HepG2 (cell line): ENCODE measurements at regions not wholly inside any gene's neighbourhood (a gene's known extent, or its start where the extent isn't known, plus 50 kb on each side); places are given as distances from the start of the nearest gene placed in this dataset.
"Not testable (repeated sequence)": the region's sequence is repeated elsewhere in the genome, so short reads cannot be mapped to it uniquely, and the experiment has no call there.

Experiments
- ELF1 ChIP-seq: sonication (generic); formaldehyde crosslinking; IDR thresholded peaks from 2 replicates; pipeline ENCODE4 v1.4.0; 2020; ENCODE audit warnings: missing genetic modification reagents
- FOXP4 ChIP-seq: sonication (generic); formaldehyde crosslinking; IDR thresholded peaks from 2 replicates; pipeline ENCODE4 v1.4.0; 2020; ENCODE audit warnings: missing genetic modification reagents
- GABPB1 ChIP-seq: IDR thresholded peaks from 2 replicates; pipeline ENCODE4 v1.6.1; 2016; ENCODE audit warnings: mild to moderate bottlenecking, missing genetic modification reagents, moderate library complexity, missing compliant biosample characterization
- IRF2 ChIP-seq: IDR thresholded peaks from 2 replicates; pipeline ENCODE4 v1.6.1; 2018; ENCODE audit warnings: missing genetic modification reagents, missing compliant biosample characterization
- KDM5B ChIP-seq: sonication (generic); formaldehyde crosslinking; IDR thresholded peaks from 2 replicates; pipeline ENCODE4 v1.4.0; 2020; ENCODE audit warnings: missing genetic modification reagents, mild to moderate bottlenecking, borderline replicate concordance
- NR2C2 ChIP-seq: sonication (generic); formaldehyde crosslinking; IDR thresholded peaks from 2 replicates; pipeline ENCODE4 v1.4.0; 2020; ENCODE audit warnings: missing genetic modification reagents, mild to moderate bottlenecking, moderate library complexity, borderline replicate concordance
- PITX1 ChIP-seq: sonication (generic); formaldehyde crosslinking; IDR thresholded peaks from 2 replicates; pipeline ENCODE4 v1.5.1; 2020; ENCODE audit warnings: mild to moderate bottlenecking, missing genetic modification reagents
- SOX6 ChIP-seq, 2 experiments: fragments of 450-650 bp in 1 of 2; sonication (generic) in 1 of 2; formaldehyde crosslinking in 1 of 2; IDR thresholded peaks; 2 replicates each; pipeline versions ENCODE4 v1.4.0 to v1.6.1; 2017 to 2020; ENCODE audit warnings: antibody characterized with exemption in 1 of 2, mild to moderate bottlenecking in 1 of 2, missing genetic modification reagents in 1 of 2
- ZFP91 ChIP-seq: sonication (generic); formaldehyde crosslinking; IDR thresholded peaks from 2 replicates; pipeline ENCODE4 v1.9.0; 2022; ENCODE audit warnings: missing genetic modification reagents, mild to moderate bottlenecking, borderline replicate concordance
- ZNF292 ChIP-seq: sonication (generic); formaldehyde crosslinking; IDR thresholded peaks from 2 replicates; pipeline ENCODE4 v1.8.1; 2022; ENCODE audit warnings: mild to moderate bottlenecking, low read depth, missing genetic modification reagents, borderline replicate concordance
- ZNF543 ChIP-seq: sonication (generic); formaldehyde crosslinking; IDR thresholded peaks from 2 replicates; pipeline ENCODE4 v1.4.0; 2020; ENCODE audit warnings: mild to moderate bottlenecking, missing genetic modification reagents
- ZSCAN29 ChIP-seq: sonication (generic); formaldehyde crosslinking; conservative IDR thresholded peaks from 2 replicates; pipeline ENCODE4 v1.4.0; 2020; ENCODE audit warnings: mild to moderate bottlenecking, missing genetic modification reagents
- TF ChIP-seq, protein P1 (sequence below): sonication (generic); formaldehyde crosslinking; IDR thresholded peaks from 2 replicates; pipeline ENCODE4 v1.8.0; 2023; ENCODE audit warnings: mild to moderate bottlenecking, missing genetic modification reagents
- TF ChIP-seq, protein P2 (sequence below): sonication (generic); formaldehyde crosslinking; IDR thresholded peaks from 2 replicates; pipeline ENCODE4 v1.4.0; 2020; ENCODE audit warnings: missing genetic modification reagents, borderline replicate concordance
- TF ChIP-seq, protein P3 (sequence below): sonication (generic); formaldehyde crosslinking; conservative IDR thresholded peaks from 2 replicates; pipeline ENCODE4 v1.8.0; 2022; ENCODE audit warnings: mild to moderate bottlenecking, moderate library complexity, missing genetic modification reagents

- TF ChIP-seq ZFP91 (CRISPR knock-in tag) (peak; percentile 32; the same call in 1 of the 2 replicates), FOXP4 (peak; percentile 71), ZSCAN29 (CRISPR knock-in tag) (0 out of 2 replicates have a peak, but pooled peaks have one; percentile 56), ZNF543 (CRISPR knock-in tag) (0 out of 2 replicates have a peak, but pooled peaks have one; percentile 28), NR2C2 (peak; percentile 67), PITX1 (CRISPR knock-in tag) (peak; percentile 57), ELF1 (CRISPR knock-in tag) (peak; percentile 35; the same call in 1 of the 2 replicates), ZNF292 (peak; percentile 72; the same call in 1 of the 2 replicates), IRF2 (0 out of 2 replicates have a peak, but pooled peaks have one; percentile 20), SOX6 (CRISPR knock-in tag; IDR thresholded peaks at IDR 0.05) (peak; percentile 68), KDM5B (CRISPR knock-in tag) (peak; percentile 51; the same call in 1 of the 2 replicates), GABPB1 (CRISPR knock-in tag) (peak; percentile 24; the same call in 1 of the 2 replicates)
- TF ChIP-seq, protein P1, sequence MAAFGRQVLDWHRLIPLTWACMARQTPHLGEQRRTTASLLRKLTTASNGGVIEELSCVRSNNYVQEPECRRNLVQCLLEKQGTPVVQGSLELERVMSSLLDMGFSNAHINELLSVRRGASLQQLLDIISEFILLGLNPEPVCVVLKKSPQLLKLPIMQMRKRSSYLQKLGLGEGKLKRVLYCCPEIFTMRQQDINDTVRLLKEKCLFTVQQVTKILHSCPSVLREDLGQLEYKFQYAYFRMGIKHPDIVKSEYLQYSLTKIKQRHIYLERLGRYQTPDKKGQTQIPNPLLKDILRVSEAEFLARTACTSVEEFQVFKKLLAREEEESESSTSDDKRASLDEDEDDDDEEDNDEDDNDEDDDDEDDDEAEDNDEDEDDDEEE (CRISPR knock-in tag) = peak; percentile 72; the same call in 1 of the 2 replicates
- TF ChIP-seq, protein P2, sequence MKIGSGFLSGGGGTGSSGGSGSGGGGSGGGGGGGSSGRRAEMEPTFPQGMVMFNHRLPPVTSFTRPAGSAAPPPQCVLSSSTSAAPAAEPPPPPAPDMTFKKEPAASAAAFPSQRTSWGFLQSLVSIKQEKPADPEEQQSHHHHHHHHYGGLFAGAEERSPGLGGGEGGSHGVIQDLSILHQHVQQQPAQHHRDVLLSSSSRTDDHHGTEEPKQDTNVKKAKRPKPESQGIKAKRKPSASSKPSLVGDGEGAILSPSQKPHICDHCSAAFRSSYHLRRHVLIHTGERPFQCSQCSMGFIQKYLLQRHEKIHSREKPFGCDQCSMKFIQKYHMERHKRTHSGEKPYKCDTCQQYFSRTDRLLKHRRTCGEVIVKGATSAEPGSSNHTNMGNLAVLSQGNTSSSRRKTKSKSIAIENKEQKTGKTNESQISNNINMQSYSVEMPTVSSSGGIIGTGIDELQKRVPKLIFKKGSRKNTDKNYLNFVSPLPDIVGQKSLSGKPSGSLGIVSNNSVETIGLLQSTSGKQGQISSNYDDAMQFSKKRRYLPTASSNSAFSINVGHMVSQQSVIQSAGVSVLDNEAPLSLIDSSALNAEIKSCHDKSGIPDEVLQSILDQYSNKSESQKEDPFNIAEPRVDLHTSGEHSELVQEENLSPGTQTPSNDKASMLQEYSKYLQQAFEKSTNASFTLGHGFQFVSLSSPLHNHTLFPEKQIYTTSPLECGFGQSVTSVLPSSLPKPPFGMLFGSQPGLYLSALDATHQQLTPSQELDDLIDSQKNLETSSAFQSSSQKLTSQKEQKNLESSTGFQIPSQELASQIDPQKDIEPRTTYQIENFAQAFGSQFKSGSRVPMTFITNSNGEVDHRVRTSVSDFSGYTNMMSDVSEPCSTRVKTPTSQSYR (CRISPR knock-in tag) = peak; percentile 96
- TF ChIP-seq SOX6 (IDR thresholded peaks at IDR 0.05) = not testable (repeated sequence)
- TF ChIP-seq, protein P3, sequence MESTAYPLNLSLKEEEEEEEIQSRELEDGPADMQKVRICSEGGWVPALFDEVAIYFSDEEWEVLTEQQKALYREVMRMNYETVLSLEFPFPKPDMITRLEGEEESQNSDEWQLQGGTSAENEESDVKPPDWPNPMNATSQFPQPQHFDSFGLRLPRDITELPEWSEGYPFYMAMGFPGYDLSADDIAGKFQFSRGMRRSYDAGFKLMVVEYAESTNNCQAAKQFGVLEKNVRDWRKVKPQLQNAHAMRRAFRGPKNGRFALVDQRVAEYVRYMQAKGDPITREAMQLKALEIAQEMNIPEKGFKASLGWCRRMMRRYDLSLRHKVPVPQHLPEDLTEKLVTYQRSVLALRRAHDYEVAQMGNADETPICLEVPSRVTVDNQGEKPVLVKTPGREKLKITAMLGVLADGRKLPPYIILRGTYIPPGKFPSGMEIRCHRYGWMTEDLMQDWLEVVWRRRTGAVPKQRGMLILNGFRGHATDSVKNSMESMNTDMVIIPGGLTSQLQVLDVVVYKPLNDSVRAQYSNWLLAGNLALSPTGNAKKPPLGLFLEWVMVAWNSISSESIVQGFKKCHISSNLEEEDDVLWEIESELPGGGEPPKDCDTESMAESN (CRISPR knock-in tag) = 0 out of 2 replicates have a peak, but pooled peaks have one; percentile 18
These were observed 408.2 kb downstream of the LNPK start (continued) for GRCh38 chr2:175593686-175594525.
